Smooth muscle cell (in vitro differentiated cells): ENCODE measurements at regions not wholly inside any gene's neighbourhood (a gene's known extent, or its start where the extent isn't known, plus 50 kb on each side); places are given as distances from the start of the nearest gene placed in this dataset.

ENCODE experiments used
- DNase-seq: peaks from one replicate; lab custom pipeline; 2025; ENCODE audit not compliant: unreplicated experiment; lab: John Stamatoyannopoulos, UW
- H2AFZ ChIP-seq: fragments of 200-600 bp; sonication (generic); 2 replicates; pipeline ENCODE4 v1.6.0; 2016; ENCODE audit warnings: antibody characterized with exemption, low read depth, mild to moderate bottlenecking
- H3F3A ChIP-seq: fragments of 200-600 bp; sonication (generic); 2 replicates; pipeline ENCODE4 v1.6.0; 2017; ENCODE audit warnings: antibody characterized with exemption, low read depth
- H3K27ac ChIP-seq: fragments of 200-600 bp; sonication (generic); 2 replicates; pipeline ENCODE4 v1.5.1; 2016; ENCODE audit warnings: low read depth, mild to moderate bottlenecking
- H3K27me3 ChIP-seq: fragments of 200-600 bp; sonication (generic); 2 replicates; pipeline ENCODE4 v1.6.1; 2016; ENCODE audit warnings: low read depth, mild to moderate bottlenecking
- H3K36me3 ChIP-seq: fragments of 200-600 bp; sonication (generic); 2 replicates; pipeline ENCODE4 v1.5.1; 2016; ENCODE audit warnings: low read depth
- H3K4me1 ChIP-seq: fragments of 200-600 bp; sonication (generic); 2 replicates; pipeline ENCODE4 v1.5.1; 2016; ENCODE audit warnings: low read depth
- H3K4me2 ChIP-seq: fragments of 200-600 bp; sonication (generic); 2 replicates; pipeline ENCODE4 v1.6.0; 2016; ENCODE audit warnings: mild to moderate bottlenecking
- H3K4me3 ChIP-seq: fragments of 200-600 bp; sonication (generic); 2 replicates; pipeline ENCODE4 v1.5.1; 2016; ENCODE audit warnings: mild to moderate bottlenecking
- H3K79me2 ChIP-seq: fragments of 200-600 bp; sonication (generic); 2 replicates; pipeline ENCODE4 v1.6.0; 2016; ENCODE audit warnings: low read depth, mild to moderate bottlenecking
- H3K9ac ChIP-seq: fragments of 200-600 bp; sonication (generic); 2 replicates; pipeline ENCODE4 v1.6.0; 2016; ENCODE audit warnings: low read depth
- H3K9me3 ChIP-seq: fragments of 200-600 bp; sonication (generic); replicated peaks from 2 replicates; pipeline ENCODE4 v1.5.1; 2016; ENCODE audit warnings: low read depth
- H4K20me1 ChIP-seq: fragments of 200-600 bp; sonication (generic); 2 replicates; pipeline ENCODE4 v1.6.0; 2016; ENCODE audit warnings: low read depth
- CTCF ChIP-seq: fragments of 200-600 bp; sonication (generic); IDR thresholded peaks from 2 replicates; pipeline ENCODE4 v1.5.1; 2017; ENCODE audit warnings: borderline replicate concordance, mild to moderate bottlenecking, antibody characterized with exemption; ENCODE audit not compliant: insufficient read depth, poor library complexity, severe bottlenecking
- WGBS: methylation state at CpG from one replicate; pipeline ENCODE4 v1.1.7; 2016; ENCODE audit warnings: low lambda C conversion rate; 5-methylcytosine and 5-hydroxymethylcytosine counted together

DNA sequence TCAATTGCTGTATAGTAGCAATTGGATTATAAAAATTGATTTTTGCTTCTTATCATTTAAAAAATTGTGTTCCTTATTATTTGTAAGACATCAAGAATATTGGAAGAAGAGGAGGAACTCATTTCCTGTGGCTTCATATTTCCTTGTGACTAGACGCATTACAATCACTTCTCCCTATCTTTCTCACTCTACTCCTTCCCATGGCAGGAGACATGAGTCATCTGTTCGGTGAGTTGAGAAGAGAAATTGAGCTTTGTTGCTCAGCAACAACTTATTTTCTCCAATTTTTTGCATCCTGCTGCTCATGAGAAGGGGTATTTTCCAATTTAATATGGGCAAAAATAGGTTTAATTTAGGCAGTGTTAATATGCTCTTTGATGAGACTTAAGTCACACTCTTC, 1783.9 kb downstream of the SUCLG1 start:
- no peak overlapping the region for H3K4me2 ChIP-seq
- no peaks in the 10 kb centered on the region for H3K79me2 ChIP-seq
- H2AFZ ChIP-seq, result no peak overlapping the region
- H4K20me1 ChIP-seq, result no peaks in the 10 kb centered on the region
- WGBS, result 13% methylated on average over 2 of the region's 2 CpGs
- H3K27me3 ChIP-seq, result no peaks in the 10 kb centered on the region
- H3F3A ChIP-seq, result no peaks in the 10 kb centered on the region
- no peak overlapping the region for H3K4me3 ChIP-seq
- TF ChIP-seq CTCF, result no peak
- no peaks in the 10 kb centered on the region for H3K9me3 ChIP-seq
- no peaks in the 10 kb centered on the region for H3K36me3 ChIP-seq
- H3K27ac ChIP-seq, result no peak overlapping the region
- H3K4me1 ChIP-seq, result no peaks in the 10 kb centered on the region
- no peak overlapping the region for H3K9ac ChIP-seq
- no peak for DNase-seq

- Histone ChIP-seq H3K27ac (no peak overlapping the region), H3K9ac (no peak overlapping the region), H2AFZ (no peak overlapping the region), H3K4me2 (no peak overlapping the region), H3K36me3 (no peaks in the 10 kb centered on the region), H3F3A (no peaks in the 10 kb centered on the region), H3K9me3 (no peaks in the 10 kb centered on the region), H4K20me1 (no peaks in the 10 kb centered on the region), H3K27me3 (no peaks in the 10 kb centered on the region), H3K79me2 (no peaks in the 10 kb centered on the region), H3K4me1 (no peaks in the 10 kb centered on the region), H3K4me3 (no peak overlapping the region)
- WGBS, result 89% methylated on average over 3 of the region's 3 CpGs
- DNase-seq, result no peak
- no peak for TF ChIP-seq CTCF
Observed at GRCh38 chr2:82674652-82675051, 1784.4 kb downstream of the SUCLG1 start.

DNA sequence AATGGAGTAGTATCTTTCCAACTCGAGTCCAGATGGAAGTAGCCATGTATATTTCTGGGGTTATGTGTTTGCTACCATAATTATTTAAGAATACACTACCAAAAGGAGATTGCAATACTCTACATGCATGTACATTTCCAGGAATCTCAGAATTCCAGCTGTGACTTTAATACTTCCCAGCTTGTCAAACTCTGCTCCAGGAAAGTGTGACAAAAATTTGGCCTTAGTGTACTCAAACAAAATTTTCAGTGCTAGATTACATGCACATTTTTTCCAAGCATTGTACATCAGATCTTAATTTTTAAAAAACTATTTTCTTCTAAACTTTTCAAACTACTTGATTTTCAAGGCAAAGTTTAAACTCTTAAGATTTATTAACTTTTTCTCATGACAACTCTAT, 1791.6 kb downstream of the SUCLG1 start:
- Histone ChIP-seq H3K9ac (no peak overlapping the region), H4K20me1 (no peaks in the 10 kb centered on the region), H3F3A (no peaks in the 10 kb centered on the region), H3K4me3 (no peak overlapping the region), H2AFZ (no peak overlapping the region), H3K27me3 (no peaks in the 10 kb centered on the region), H3K9me3 (no peaks in the 10 kb centered on the region), H3K27ac (no peak overlapping the region), H3K79me2 (no peaks in the 10 kb centered on the region), H3K4me2 (no peak overlapping the region), H3K4me1 (no peaks in the 10 kb centered on the region), H3K36me3 (no peaks in the 10 kb centered on the region)
- 85% methylated on average over 1 of the region's 1 CpG for WGBS
- TF ChIP-seq CTCF, result no peak
- no peak for DNase-seq

DNA sequence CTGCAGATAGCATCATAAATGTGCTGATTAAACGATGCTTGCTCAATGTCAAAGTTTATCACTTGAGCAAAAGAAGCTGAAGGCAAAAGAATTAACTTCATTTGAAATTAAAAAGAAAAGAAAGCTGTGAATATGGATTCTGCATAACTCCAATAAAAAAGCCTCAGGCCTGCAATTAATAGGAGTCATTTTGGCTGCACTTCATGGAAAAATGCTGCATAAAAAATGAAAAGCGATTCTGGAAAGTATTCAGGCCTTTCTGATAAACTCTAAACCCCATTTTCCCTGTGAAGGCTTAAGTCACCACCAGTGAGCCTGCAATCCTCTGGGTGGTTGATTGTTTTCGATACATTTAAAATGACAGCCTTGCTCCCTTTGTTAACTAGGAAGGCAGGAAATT, 1793.4 kb downstream of the SUCLG1 start:
- no peaks in the 10 kb centered on the region for H4K20me1 ChIP-seq
- DNase-seq, result no peak
- H2AFZ ChIP-seq, result no peak overlapping the region
- H3K4me1 ChIP-seq, result no peaks in the 10 kb centered on the region
- no peak for TF ChIP-seq CTCF
- no peaks in the 10 kb centered on the region for H3K36me3 ChIP-seq
- H3K4me2 ChIP-seq, result no peak overlapping the region
- no peaks in the 10 kb centered on the region for H3F3A ChIP-seq
- no peak overlapping the region for H3K27ac ChIP-seq
- no peaks in the 10 kb centered on the region for H3K79me2 ChIP-seq
- no peaks in the 10 kb centered on the region for H3K27me3 ChIP-seq
- 84% methylated on average over 3 of the region's 3 CpGs for whole genome bisulfite sequencing
- H3K9ac ChIP-seq, result no peak overlapping the region
- no peak overlapping the region for H3K4me3 ChIP-seq
- no peaks in the 10 kb centered on the region for H3K9me3 ChIP-seq
